H1 (cell line): ENCODE measurements at regions not wholly inside any gene's neighbourhood (a gene's known extent, or its start where the extent isn't known, plus 50 kb on each side); places are given as distances from the start of the nearest gene placed in this dataset.

ENCODE experiments used
- CTCF ChIA-PET: fragments of 300-600 bp; sonication (Branson Sonifier 250); formaldehyde crosslinking; loops from one replicate; lab custom pipeline; 2021; ENCODE audit not compliant: partially characterized antibody; lab: Charles Lee
- POLR2A ChIA-PET: fragments of 300-600 bp; sonication (Branson Sonifier 250); formaldehyde crosslinking; loops from one replicate; lab custom pipeline; 2021; ENCODE audit warnings: inconsistent platforms; ENCODE audit not compliant: partially characterized antibody; lab: Charles Lee
- DNase-seq, 2 experiments: peaks; one replicate each; pipeline versions ENCODE4 v3.0.0 to v3.0.0-alpha.2; 2010 to 2022; ENCODE audit warnings: low spot score in 2 of 2, low read depth in 1 of 2, mixed read lengths in 1 of 2
- FAIRE-seq: peaks from 2 replicates; lab custom pipeline; 2011; peaks lifted over from hg19 to GRCh38; lab: Jason Lieb, UNC
- H2AFZ ChIP-seq: 2 replicates; pipeline ENCODE4 v1.8.1; 2012; ENCODE audit warnings: low read length, inconsistent platforms
- H2AK5ac ChIP-seq: 2 replicates; pipeline ENCODE4 v1.6.1; 2013; ENCODE audit warnings: low read depth, low read length
- H2BK120ac ChIP-seq: replicated peaks from 2 replicates; pipeline ENCODE3; 2013; ENCODE audit warnings: low read depth, low read length, inconsistent platforms
- H2BK12ac ChIP-seq: 2 replicates; pipeline ENCODE4 v1.6.1; 2013; ENCODE audit warnings: low read depth, low read length
- H2BK15ac ChIP-seq: 2 replicates; pipeline ENCODE4 v1.6.1; 2013; ENCODE audit warnings: low read length
- H2BK20ac ChIP-seq: 2 replicates; pipeline ENCODE4 v1.6.1; 2013; ENCODE audit warnings: low read length
- H2BK5ac ChIP-seq: 2 replicates; pipeline ENCODE4 v1.6.1; 2013; ENCODE audit warnings: low read depth, low read length
- H3K14ac ChIP-seq: 2 replicates; pipeline ENCODE4 v1.6.1; 2013; ENCODE audit warnings: inconsistent platforms; ENCODE audit not compliant: insufficient read length
- H3K18ac ChIP-seq: 2 replicates; pipeline ENCODE4 v1.6.1; 2013; ENCODE audit warnings: low read length; ENCODE audit errors: extremely low read depth
- H3K23ac ChIP-seq: 2 replicates; pipeline ENCODE4 v1.6.1; 2013; ENCODE audit warnings: inconsistent platforms; ENCODE audit not compliant: insufficient read length
- H3K23me2 ChIP-seq: 2 replicates; pipeline ENCODE4 v1.6.1; 2013; ENCODE audit warnings: low read depth, low read length
- H3K27ac ChIP-seq: 2 replicates; pipeline ENCODE4 v1.6.1; 2011; ENCODE audit warnings: low read depth, low read length, inconsistent platforms
- H3K27me3 ChIP-seq, 4 experiments: replicated peaks in 1 of 4; 1 replicate in 1 of 4; 2 replicates in 3 of 4; pipeline versions ENCODE4 v1.6.1 to v1.8.1; 2011 to 2013; ENCODE audit warnings: low read length in 3 of 4, mild to moderate bottlenecking in 3 of 4, inconsistent platforms in 2 of 4, mixed read lengths in 2 of 4, moderate library complexity in 1 of 4; ENCODE audit not compliant: control insufficient read depth in 3 of 4, insufficient read depth in 3 of 4; ENCODE audit errors: extremely low read depth in 1 of 4
- H3K36me3 ChIP-seq, 4 experiments: 2 replicates each; pipeline versions ENCODE4 v1.6.1 to v1.8.1; 2011 to 2013; ENCODE audit warnings: mild to moderate bottlenecking in 4 of 4, low read length in 3 of 4, moderate library complexity in 2 of 4, control low read depth in 1 of 4, inconsistent platforms in 1 of 4; ENCODE audit not compliant: insufficient read depth in 4 of 4, control insufficient read depth in 2 of 4
- H3K4ac ChIP-seq: replicated peaks from 2 replicates; pipeline ENCODE3; 2013; ENCODE audit warnings: low read length, low read depth, mixed read lengths, inconsistent platforms; ENCODE audit not compliant: insufficient read length
- H3K4me1 ChIP-seq, 4 experiments: replicated peaks in 1 of 4; 1 replicate in 1 of 4; 2 replicates in 3 of 4; pipeline versions ENCODE4 v1.6.1 to v1.8.1; 2011 to 2013; ENCODE audit warnings: low read length in 3 of 4, inconsistent platforms in 2 of 4, mixed read lengths in 1 of 4; ENCODE audit not compliant: insufficient read depth in 4 of 4, control insufficient read depth in 3 of 4
- H3K4me2 ChIP-seq, 2 experiments: 2 replicates each; pipeline versions ENCODE4 v1.6.1 to v1.8.1; 2011 to 2013; ENCODE audit warnings: low read depth in 2 of 2, low read length in 2 of 2, control low read depth in 1 of 2, inconsistent platforms in 1 of 2, mild to moderate bottlenecking in 1 of 2; ENCODE audit not compliant: insufficient read depth in 1 of 2
- H3K4me3 ChIP-seq, 4 experiments: fragments of 200-600, 300-600 bp in 1 of 4; sonication (generic), shearing (Covaris generic), sonication (Bioruptor Twin) in 1 of 4; 2 replicates each; pipeline versions ENCODE4 v1.5.1 to v1.8.1; 2011 to 2016; ENCODE audit warnings: low read length in 4 of 4, low read depth in 3 of 4, control low read depth in 2 of 4, inconsistent platforms in 2 of 4, mild to moderate bottlenecking in 2 of 4, mixed read lengths in 1 of 4, moderate library complexity in 1 of 4; ENCODE audit not compliant: insufficient read depth in 2 of 4; ENCODE audit errors: extremely low read depth in 1 of 4
- H3K56ac ChIP-seq: replicated peaks from 2 replicates; pipeline ENCODE3; 2013; ENCODE audit warnings: low read depth, mild to moderate bottlenecking, mixed read lengths, low read length, inconsistent platforms; ENCODE audit not compliant: insufficient read length
- H3K79me1 ChIP-seq: 2 replicates; pipeline ENCODE4 v1.6.1; 2013; ENCODE audit warnings: low read depth, low read length, control low read depth
- H3K79me2 ChIP-seq, 2 experiments: 2 replicates each; pipeline versions ENCODE4 v1.6.1 to v1.8.1; 2012 to 2013; ENCODE audit warnings: low read length in 2 of 2, mild to moderate bottlenecking in 2 of 2, inconsistent platforms in 1 of 2; ENCODE audit not compliant: insufficient read depth in 2 of 2, control insufficient read depth in 1 of 2
- H3K9ac ChIP-seq, 4 experiments: replicated peaks in 1 of 4; 1 replicate in 1 of 4; 2 replicates in 3 of 4; pipeline versions ENCODE4 v1.6.1 to v1.8.1; 2011 to 2013; ENCODE audit warnings: low read depth in 3 of 4, low read length in 3 of 4, control low read depth in 2 of 4, mild to moderate bottlenecking in 2 of 4, moderate library complexity in 2 of 4, inconsistent platforms in 1 of 4; ENCODE audit errors: extremely low read depth in 1 of 4
- H3K9me3 ChIP-seq, 2 experiments: 2 replicates each; pipeline versions ENCODE4 v1.6.1 to v1.8.1; 2012 to 2013; ENCODE audit warnings: mild to moderate bottlenecking in 2 of 2, moderate library complexity in 2 of 2, control low read depth in 1 of 2, inconsistent platforms in 1 of 2, low read depth in 1 of 2, low read length in 1 of 2, mixed read lengths in 1 of 2; ENCODE audit not compliant: insufficient read depth in 2 of 2
- H4K20me1 ChIP-seq, 2 experiments: replicated peaks in 1 of 2; 2 replicates each; pipeline versions ENCODE3 to v1.8.1; 2011 to 2013; ENCODE audit warnings: inconsistent platforms in 2 of 2, low read length in 2 of 2, mild to moderate bottlenecking in 1 of 2; ENCODE audit not compliant: insufficient read depth in 2 of 2, control insufficient read depth in 1 of 2
- H4K5ac ChIP-seq: 2 replicates; pipeline ENCODE4 v1.6.1; 2013; ENCODE audit warnings: low read length, low read depth, mixed read lengths, inconsistent platforms; ENCODE audit not compliant: insufficient read length
- H4K8ac ChIP-seq: 2 replicates; pipeline ENCODE4 v1.8.0; 2013; ENCODE audit warnings: mild to moderate bottlenecking, moderate library complexity, low read length, inconsistent platforms; ENCODE audit not compliant: insufficient read depth; ENCODE audit errors: extremely low read depth
- H4K91ac ChIP-seq: replicated peaks from 2 replicates; pipeline ENCODE3; 2013; ENCODE audit warnings: low read length, mixed read lengths, inconsistent platforms; ENCODE audit not compliant: insufficient read length
- POLR2AphosphoS5 ChIP-seq: IDR thresholded peaks from 2 replicates; pipeline ENCODE4 v1.6.1; 2011; ENCODE audit warnings: low read depth, low read length
- TAF1 ChIP-seq: IDR thresholded peaks from 2 replicates; pipeline ENCODE4 v1.6.1; 2011; ENCODE audit warnings: mild to moderate bottlenecking, low read depth, low read length
- TBP ChIP-seq: IDR thresholded peaks from 2 replicates; pipeline ENCODE4 v1.6.1; 2011; ENCODE audit warnings: low read depth, low read length, improper control_type of control experiment
- WGBS, 2 experiments: shearing (Covaris generic) in 1 of 2; methylation state at CpG; one replicate each; pipeline versions ENCODE4 v1.1.6 to v1.1.7; 2013 to 2015; ENCODE audit warnings: low lambda C conversion rate in 2 of 2, mixed read lengths in 2 of 2, inconsistent platforms in 1 of 2, low coverage in 1 of 2, missing lambda C conversion rate in 1 of 2; ENCODE audit not compliant: insufficient replicate concordance in 2 of 2, insufficient coverage in 1 of 2, insufficient read length in 1 of 2; ENCODE audit errors: extremely low coverage in 1 of 2, missing lambda C conversion rate in 1 of 2; 5-methylcytosine and 5-hydroxymethylcytosine counted together

- no peaks in the 10 kb centered on the region for H3K79me1 ChIP-seq
- no peak overlapping the region for H2AFZ ChIP-seq
- H3K36me3 ChIP-seq: no peaks in the 10 kb centered on the region
- H4K5ac ChIP-seq: no peak overlapping the region
- H3K14ac ChIP-seq: no peak overlapping the region
- DNase-seq: no peak
- no peak overlapping the region for H2BK20ac ChIP-seq
- H3K23me2 ChIP-seq: no peaks in the 10 kb centered on the region
- H3K27me3 ChIP-seq: no peaks in the 10 kb centered on the region
- H4K8ac ChIP-seq: no peak overlapping the region
- WGBS, 2 experiments: 83% methylated on average over 5 of the region's 5 CpGs; no CpG with 5 or more reads in 1 of the 2 experiments
- no peak overlapping the region for H4K91ac ChIP-seq
- POLR2A ChIA-PET: no interaction called here
- H3K4ac ChIP-seq: no peak overlapping the region
- no peak for FAIRE-seq
- no peak overlapping the region for H3K4me2 ChIP-seq
- no peak overlapping the region for H3K4me3 ChIP-seq
- H2BK12ac ChIP-seq: no peak overlapping the region
- no peaks in the 10 kb centered on the region for H3K79me2 ChIP-seq
- no peak overlapping the region for H3K18ac ChIP-seq
- H2BK5ac ChIP-seq: no peak overlapping the region
- 0 out of 7 replicates have a peak, but pooled peaks cover 0 to 2% (median 0%) of the 10 kb centered on the region in 4 experiments for H3K4me1 ChIP-seq
- no peak overlapping the region for H3K27ac ChIP-seq
- H2AK5ac ChIP-seq: no peak overlapping the region
- H4K20me1 ChIP-seq: no peaks in the 10 kb centered on the region
- no peak overlapping the region for H2BK120ac ChIP-seq
- H2BK15ac ChIP-seq: no peak overlapping the region
- no peak overlapping the region for H3K9ac ChIP-seq
- no peak for TF ChIP-seq TBP
- no peak for TF ChIP-seq POLR2AphosphoS5
- TF ChIP-seq TAF1: no peak
- TF ChIP-seq, all 59 proteins: peak for 0
- CTCF ChIA-PET: interaction anchor here (0.8 to 1.0 kb wide), 3 partner anchors 10 to 206 kb away, joined by 3 read pairs; no protein-coding TSS in a partner anchor
- no peaks in the 10 kb centered on the region for H3K9me3 ChIP-seq
- no peak overlapping the region for H3K23ac ChIP-seq
- H3K56ac ChIP-seq: no peak overlapping the region
Observed at GRCh38 chr7:110600956-110601355, 490.0 kb upstream of the LRRN3 start.
